Tibial nerve (tissue), 4 donors: ENCODE measurements at regions not wholly inside any gene's neighbourhood (a gene's known extent, or its start where the extent isn't known, plus 50 kb on each side); places are given as distances from the start of the nearest gene placed in this dataset.

Source experiments
- CTCF ChIP-seq, 5 experiments: fragments of 200-600 bp in 3 of 5; fragments of 450-650 bp in 2 of 5; sonication (generic) in 3 of 5; IDR thresholded peaks; one replicate each; pipeline ENCODE4 v1.5.1; 2016 to 2019; ENCODE audit warnings: antibody characterized with exemption in 5 of 5, mild to moderate bottlenecking in 3 of 5, moderate library complexity in 2 of 5
- EP300 ChIP-seq, 2 donors: sonication (generic); formaldehyde crosslinking; IDR thresholded peaks; one replicate each; pipeline ENCODE4 v1.6.1; 2017; ENCODE audit warnings: antibody characterized with exemption in 2 of 2, mild to moderate bottlenecking in 1 of 2
- POLR2A ChIP-seq, 2 donors: fragments of 450-650 bp; IDR thresholded peaks; one replicate each; pipeline ENCODE4 v1.6.1; 2017; ENCODE audit warnings: antibody characterized with exemption in 2 of 2, mild to moderate bottlenecking in 2 of 2, moderate library complexity in 2 of 2

GRCh38 chr6:144476286-144476685 lies 191.2 kb downstream of the UTRN start:
- no peak for TF ChIP-seq EP300 (IDR thresholded peaks at IDR 0.05)
- TF ChIP-seq POLR2A (IDR thresholded peaks at IDR 0.05): no peak
- TF ChIP-seq CTCF (IDR thresholded peaks at IDR 0.05): no peak
